ENCODE measurements at regions not wholly inside any gene's neighbourhood (a gene's known extent, or its start where the extent isn't known, plus 50 kb on each side); places are given as distances from the start of the nearest gene placed in this dataset.

GRCh38 chr9:18250053-18250452 is 223.9 kb upstream of the ADAMTSL1 start:
- no peak for TF ChIP-seq CTCF (IDR thresholded peaks at IDR 0.05)
- no peak for TF ChIP-seq POLR2A (IDR thresholded peaks at IDR 0.05)
- no peak for TF ChIP-seq POLR2AphosphoS5 (IDR thresholded peaks at IDR 0.05)

Measured in prostate gland (tissue), 2 donors.